ENCODE measurements at regions not wholly inside any gene's neighbourhood (a gene's known extent, or its start where the extent isn't known, plus 50 kb on each side); places are given as distances from the start of the nearest gene placed in this dataset.

DNA sequence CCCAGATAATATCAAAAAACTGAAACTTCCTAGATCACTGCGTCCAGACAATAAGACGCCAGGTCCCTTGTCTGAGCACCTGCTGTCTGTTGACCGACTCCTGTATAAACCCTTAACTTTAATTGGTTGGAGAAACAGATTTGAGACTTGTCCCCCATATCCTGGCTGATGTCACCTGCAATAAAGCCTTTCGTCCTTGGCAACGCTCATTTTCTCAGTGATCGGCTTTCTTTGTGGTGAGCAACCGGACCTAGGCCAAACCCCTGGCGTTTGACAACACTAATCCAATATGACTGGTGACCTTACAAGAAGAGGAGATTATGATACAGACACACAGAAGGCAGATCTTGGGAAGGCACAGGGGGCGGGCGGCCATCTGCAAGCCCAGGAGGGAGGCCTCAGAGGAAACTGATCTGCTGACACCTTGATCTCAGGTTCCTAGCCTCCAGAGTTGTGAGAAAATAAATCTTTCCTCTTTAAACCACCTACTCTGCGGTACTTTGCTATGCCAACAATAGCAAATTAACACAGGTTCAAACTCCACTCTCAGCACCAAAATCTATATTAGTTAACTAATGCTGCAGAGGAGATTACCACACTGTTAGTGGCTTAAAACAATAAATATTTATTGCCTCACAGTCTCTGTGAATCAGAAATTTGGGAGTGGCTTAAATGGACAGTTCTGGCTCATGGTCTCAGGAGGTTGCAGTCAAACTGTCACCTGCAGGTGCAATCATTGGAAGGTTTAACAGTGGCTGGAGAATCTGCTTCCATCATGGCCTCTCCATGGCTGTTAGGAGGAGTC is 178.7 kb downstream of the OTOR start:
- no peak overlapping the region for H3K9ac ChIP-seq (ENCODE audit: low read depth, low read length)
- ATAC-seq (ENCODE audit: insufficient read depth, low read depth): no peak
- H3K9me3 ChIP-seq (ENCODE audit: insufficient read depth, low read length, severe bottlenecking): no peaks in the 10 kb centered on the region
- no peak for DNase-seq
- no peak overlapping the region for H3K27ac ChIP-seq (ENCODE audit: low read length)
- H3K79me2 ChIP-seq (ENCODE audit: insufficient read depth, low read length): no peaks in the 10 kb centered on the region
- H3K4me3 ChIP-seq (ENCODE audit: low read depth in 1 of 2, low read length in 2 of 2): no peak overlapping the region
- no peaks in the 10 kb centered on the region for H3K27me3 ChIP-seq (ENCODE audit: insufficient read depth, low read length, poor library complexity)
- H3K4me2 ChIP-seq (ENCODE audit: insufficient read depth, low read length): no peak overlapping the region
- no peaks in the 10 kb centered on the region for H4K20me1 ChIP-seq (ENCODE audit: insufficient read depth, low read length)
- H3K4me1 ChIP-seq (ENCODE audit: insufficient read depth, low read length): no peaks in the 10 kb centered on the region
- TF ChIP-seq CTCF (IDR thresholded peaks at IDR 0.05; ENCODE audit: borderline replicate concordance, extremely low read depth, low read length, poor library complexity, severe bottlenecking): no peak
- TF ChIP-seq EZH2 (IDR thresholded peaks at IDR 0.05; ENCODE audit: borderline replicate concordance, low read depth, low read length, severe bottlenecking): no peak
- H3K36me3 ChIP-seq (ENCODE audit: insufficient read depth, low read length): no peaks in the 10 kb centered on the region
- no peak overlapping the region for H2AFZ ChIP-seq (ENCODE audit: low read depth, low read length)

DNA sequence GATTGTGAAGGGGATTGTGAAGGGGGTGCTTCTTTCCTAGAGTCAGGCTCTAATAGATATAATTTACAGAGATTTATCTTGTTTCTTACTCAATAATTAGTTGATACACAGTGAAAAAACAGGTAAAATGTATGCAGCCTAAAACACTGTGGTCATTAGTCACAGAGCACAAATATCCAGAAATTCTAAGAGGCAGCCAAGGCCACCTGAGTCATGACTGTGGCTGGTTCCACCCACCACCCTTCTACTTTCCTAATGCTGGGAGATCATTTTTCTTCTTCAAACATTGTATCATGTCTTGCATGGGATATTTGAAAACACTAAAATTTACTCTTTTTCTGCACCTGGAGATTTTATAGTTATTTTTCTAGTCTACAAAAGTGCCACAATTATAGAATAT is 181.6 kb downstream of the OTOR start:
- TF ChIP-seq CTCF (IDR thresholded peaks at IDR 0.05; ENCODE audit: borderline replicate concordance, extremely low read depth, low read length, poor library complexity, severe bottlenecking) (no peak), EZH2 (IDR thresholded peaks at IDR 0.05; ENCODE audit: borderline replicate concordance, low read depth, low read length, severe bottlenecking) (no peak)
- Histone ChIP-seq H3K79me2 (ENCODE audit: insufficient read depth, low read length) (no peaks in the 10 kb centered on the region), H3K27me3 (ENCODE audit: insufficient read depth, low read length, poor library complexity) (no peaks in the 10 kb centered on the region), H3K4me2 (ENCODE audit: insufficient read depth, low read length) (no peak overlapping the region), H3K36me3 (ENCODE audit: insufficient read depth, low read length) (no peaks in the 10 kb centered on the region), H3K9ac (ENCODE audit: low read depth, low read length) (no peak overlapping the region), H3K27ac (ENCODE audit: low read length) (no peak overlapping the region), H3K4me1 (ENCODE audit: insufficient read depth, low read length) (no peaks in the 10 kb centered on the region), H3K9me3 (ENCODE audit: insufficient read depth, low read length, severe bottlenecking) (no peaks in the 10 kb centered on the region), H3K4me3 (ENCODE audit: low read depth in 1 of 2, low read length in 2 of 2) (no peak overlapping the region), H4K20me1 (ENCODE audit: insufficient read depth, low read length) (no peaks in the 10 kb centered on the region), H2AFZ (ENCODE audit: low read depth, low read length) (no peak overlapping the region)
- ATAC-seq (ENCODE audit: insufficient read depth, low read depth) (no peak), DNase-seq (no peak)

GRCh38 chr20:16930656-16931055 is 182.5 kb downstream of the OTOR start:
- TF ChIP-seq CTCF (IDR thresholded peaks at IDR 0.05; ENCODE audit: borderline replicate concordance, extremely low read depth, low read length, poor library complexity, severe bottlenecking) (no peak), EZH2 (IDR thresholded peaks at IDR 0.05; ENCODE audit: borderline replicate concordance, low read depth, low read length, severe bottlenecking) (no peak)
- Histone ChIP-seq H3K27me3 (ENCODE audit: insufficient read depth, low read length, poor library complexity) (no peaks in the 10 kb centered on the region), H3K4me3 (ENCODE audit: low read depth in 1 of 2, low read length in 2 of 2) (no peak overlapping the region), H3K27ac (ENCODE audit: low read length) (no peak overlapping the region), H3K79me2 (ENCODE audit: insufficient read depth, low read length) (no peaks in the 10 kb centered on the region), H3K4me1 (ENCODE audit: insufficient read depth, low read length) (no peaks in the 10 kb centered on the region), H3K4me2 (ENCODE audit: insufficient read depth, low read length) (no peak overlapping the region), H3K9ac (ENCODE audit: low read depth, low read length) (no peak overlapping the region), H3K9me3 (ENCODE audit: insufficient read depth, low read length, severe bottlenecking) (no peaks in the 10 kb centered on the region), H2AFZ (ENCODE audit: low read depth, low read length) (no peak overlapping the region), H3K36me3 (ENCODE audit: insufficient read depth, low read length) (no peaks in the 10 kb centered on the region), H4K20me1 (ENCODE audit: insufficient read depth, low read length) (no peaks in the 10 kb centered on the region)
- ATAC-seq (ENCODE audit: insufficient read depth, low read depth) (no peak), DNase-seq (no peak)

Measured in DND-41 (cell line).